ENCODE measurements at regions not wholly inside any gene's neighbourhood (a gene's known extent, or its start where the extent isn't known, plus 50 kb on each side); places are given as distances from the start of the nearest gene placed in this dataset.
"Not testable (repeated sequence)": the region's sequence is repeated elsewhere in the genome, so short reads cannot be mapped to it uniquely, and the experiment has no call there.

- no peak for DNase-seq (ENCODE audit: low spot score)
Measured at GRCh38 chr12:102298022-102298421, 100.4 kb upstream of the PMCH start.

GRCh38 chr12:102297412-102297811, 99.8 kb upstream of the PMCH start:
- DNase-seq (ENCODE audit: low spot score): no peak

DNA sequence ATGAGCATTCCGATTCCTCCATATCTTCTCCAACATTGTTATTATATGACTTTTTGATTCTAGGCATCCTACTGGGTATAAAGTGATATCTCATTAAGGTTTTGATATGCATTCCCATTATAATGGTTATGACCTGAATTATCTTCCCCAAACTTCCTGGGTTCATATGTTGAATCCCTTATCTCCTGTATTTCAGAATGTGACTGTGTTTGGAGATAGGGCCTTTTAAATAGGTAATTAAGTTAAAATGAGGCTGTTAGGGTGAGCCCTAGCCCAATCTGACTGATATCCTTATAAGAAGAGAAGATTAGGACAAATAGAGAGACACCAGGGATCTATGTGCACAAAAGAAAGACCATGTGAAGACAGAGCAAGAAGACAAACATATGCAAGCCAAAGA, 96.9 kb upstream of the PMCH start:
- DNase-seq (ENCODE audit: low spot score): no peak

DNA sequence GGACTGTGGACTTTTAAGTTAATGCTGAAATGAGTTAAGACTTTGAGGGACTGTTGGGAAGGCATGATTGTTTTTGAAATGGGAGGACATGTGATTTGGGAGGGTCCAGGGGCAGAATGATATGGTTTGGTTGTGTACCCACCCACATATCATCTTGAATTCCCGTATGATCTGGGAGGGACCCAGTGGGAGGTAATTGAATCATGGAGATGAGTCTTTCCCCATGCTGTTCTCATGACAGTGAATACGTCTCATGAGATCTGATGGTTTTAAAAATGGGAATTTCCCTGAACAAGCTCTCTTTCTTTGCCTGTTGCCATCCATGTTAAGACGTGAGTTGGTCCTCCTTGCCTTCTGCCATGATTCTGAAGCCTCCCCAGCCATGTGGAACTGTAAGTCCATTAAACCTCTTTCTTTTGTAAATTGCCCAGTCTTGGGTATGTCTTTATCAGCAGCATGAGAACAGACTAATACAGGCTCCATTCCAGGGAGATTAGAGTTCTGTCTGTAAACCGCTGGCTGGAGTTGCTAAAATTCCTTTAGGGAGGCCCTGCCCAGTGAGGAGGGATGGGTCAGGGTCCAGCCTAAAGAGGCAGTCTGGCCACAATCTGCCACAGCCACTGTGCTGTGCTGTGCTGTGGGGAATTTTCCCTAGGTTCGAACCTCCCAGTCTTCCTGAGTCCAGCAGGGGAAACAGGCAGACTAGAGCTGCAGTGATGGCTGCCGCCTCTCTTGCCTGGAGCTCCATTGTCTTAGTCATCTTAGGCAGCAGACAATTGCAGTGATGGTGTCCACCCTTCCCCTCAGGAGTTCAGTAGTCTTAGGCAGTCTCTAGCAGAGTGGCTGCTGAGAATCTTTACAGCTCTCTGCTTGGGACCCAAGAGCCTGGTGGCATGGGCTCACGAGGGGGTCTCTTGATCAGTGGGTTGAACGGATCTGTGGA, 94.1 kb upstream of the PMCH start:
- not testable (repeated sequence) for DNase-seq (ENCODE audit: low spot score)

GRCh38 chr12:102289702-102290101, 92.1 kb upstream of the PMCH start:
- not testable (repeated sequence) for DNase-seq (ENCODE audit: low spot score)

GRCh38 chr12:102281231-102281630, 83.6 kb upstream of the PMCH start:
- DNase-seq (ENCODE audit: low spot score): no peak

- not testable (repeated sequence) for DNase-seq (ENCODE audit: low spot score)
Measured at GRCh38 chr12:102255687-102256086, 58.1 kb upstream of the PMCH start.

GRCh38 chr12:102251005-102251404, 53.4 kb upstream of the PMCH start:
- not testable (repeated sequence) for DNase-seq (ENCODE audit: low spot score)

DNA sequence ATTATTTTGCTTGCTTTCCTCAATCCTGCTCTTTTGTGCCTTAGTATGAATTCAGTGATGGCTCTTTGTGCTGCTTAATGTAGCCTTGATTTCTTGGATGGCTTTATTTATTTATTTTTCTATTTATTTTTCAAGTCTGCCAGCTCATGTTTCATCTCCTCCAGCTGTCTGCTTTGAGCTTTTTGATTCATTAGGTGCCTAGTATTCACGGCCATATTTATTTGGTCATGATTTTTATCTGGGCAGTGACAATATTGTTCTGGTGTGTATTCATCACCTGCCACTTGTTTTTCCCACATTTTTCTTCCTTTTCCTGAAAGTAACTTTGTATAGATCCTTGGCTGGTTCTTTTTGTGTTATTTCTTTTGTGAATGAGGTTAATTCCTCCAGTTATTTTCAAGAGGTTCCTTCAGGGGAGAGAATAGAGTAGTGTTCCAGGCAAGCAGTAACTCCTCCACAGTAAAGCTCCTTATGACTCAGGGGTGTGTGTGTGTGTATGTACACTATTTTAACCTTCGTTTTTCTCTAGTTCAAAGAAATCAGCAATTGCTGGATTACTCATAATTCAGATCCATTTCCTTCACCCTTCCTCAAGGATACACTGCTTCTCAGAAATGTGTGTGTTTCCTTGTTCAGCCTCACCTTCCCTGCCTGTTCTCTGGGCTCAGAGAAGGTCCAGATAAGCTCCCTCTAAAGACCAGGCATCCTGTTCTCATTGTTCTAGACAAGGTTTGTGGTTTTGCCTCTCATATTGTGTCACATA, 51.6 kb upstream of the PMCH start:
- no peak for DNase-seq (ENCODE audit: low spot score)

Data from cerebellar cortex (tissue), 1 donor.